ENCODE measurements at regions not wholly inside any gene's neighbourhood (a gene's known extent, or its start where the extent isn't known, plus 50 kb on each side); places are given as distances from the start of the nearest gene placed in this dataset.

- no peak for DNase-seq (ENCODE audit: low spot score)
Measured at GRCh38 chr5:135723491-135723890, 111.0 kb upstream of the SLC25A48 start.

- no peak for DNase-seq (ENCODE audit: low spot score)
Measured at GRCh38 chr5:135721548-135722090, 112.8 kb upstream of the SLC25A48 start.

GRCh38 chr5:135720191-135720590 lies 114.3 kb upstream of the SLC25A48 start:
- DNase-seq (ENCODE audit: low spot score): no peak

- no peak for DNase-seq (ENCODE audit: low spot score)
Measured at GRCh38 chr5:135719428-135720063, 114.9 kb upstream of the SLC25A48 start.

GRCh38 chr5:135718651-135719050 lies 115.8 kb upstream of the SLC25A48 start:
- no peak for DNase-seq (ENCODE audit: low spot score)

- no peak for DNase-seq (ENCODE audit: low spot score)
Measured at GRCh38 chr5:135718151-135718550, 116.3 kb upstream of the SLC25A48 start.

GRCh38 chr5:135715267-135716055 lies 119.0 kb upstream of the SLC25A48 start:
- DNase-seq (ENCODE audit: low spot score): no peak

GRCh38 chr5:135714126-135714894 lies 120.2 kb upstream of the SLC25A48 start:
- no peak for DNase-seq (ENCODE audit: low spot score)

GRCh38 chr5:135713161-135713915 lies 121.1 kb upstream of the SLC25A48 start:
- no peak for DNase-seq (ENCODE audit: low spot score)

GRCh38 chr5:135711911-135712310 lies 122.6 kb upstream of the SLC25A48 start:
- DNase-seq (ENCODE audit: low spot score): no peak

- no peak for DNase-seq (ENCODE audit: low spot score)
Measured at GRCh38 chr5:135710045-135710675, 124.3 kb upstream of the SLC25A48 start.

GRCh38 chr5:135709208-135709575 lies 125.3 kb upstream of the SLC25A48 start:
- no peak for DNase-seq (ENCODE audit: low spot score)

- no peak for DNase-seq (ENCODE audit: low spot score)
Measured at GRCh38 chr5:135708481-135709207, 125.8 kb upstream of the SLC25A48 start.

GRCh38 chr5:135707302-135707701 lies 127.2 kb upstream of the SLC25A48 start:
- DNase-seq (ENCODE audit: low spot score): no peak

GRCh38 chr5:135706893-135707292 lies 127.6 kb upstream of the SLC25A48 start:
- no peak for DNase-seq (ENCODE audit: low spot score)

- no peak for DNase-seq (ENCODE audit: low spot score)
Measured at GRCh38 chr5:135706474-135706873, 127.7 kb upstream of the CXCL14 start.

- no peak for DNase-seq (ENCODE audit: low spot score)
Measured at GRCh38 chr5:135705941-135706466, 127.2 kb upstream of the CXCL14 start.

- no peak for DNase-seq (ENCODE audit: low spot score)
Measured at GRCh38 chr5:135705141-135705631, 126.4 kb upstream of the CXCL14 start.

- DNase-seq (ENCODE audit: low spot score): no peak
Measured at GRCh38 chr5:135704616-135705015, 125.8 kb upstream of the CXCL14 start.

GRCh38 chr5:135703016-135703550 lies 124.3 kb upstream of the CXCL14 start:
- no peak for DNase-seq (ENCODE audit: low spot score)
